GM12864 (cell line): ENCODE measurements at regions not wholly inside any gene's neighbourhood (a gene's known extent, or its start where the extent isn't known, plus 50 kb on each side); places are given as distances from the start of the nearest gene placed in this dataset.

Source experiments
- DNase-seq: peaks from one replicate; pipeline ENCODE4 v3.0.0-alpha.2; 2011; ENCODE audit warnings: low read depth
- H3K4me3 ChIP-seq: 2 replicates; pipeline ENCODE4 v1.5.1; 2011; ENCODE audit warnings: mild to moderate bottlenecking, low read depth, low read length, control low read depth
- TF ChIP-seq, protein P1 (sequence below): IDR thresholded peaks from 2 replicates; pipeline ENCODE4 v1.5.1; 2011; ENCODE audit warnings: low read depth, mild to moderate bottlenecking, moderate library complexity, low read length, control low read depth, inconsistent platforms; ENCODE audit errors: missing control alignments

GRCh38 chr4:167424341-167425256, 190.3 kb upstream of the SPOCK3 start:
- DNase-seq, result no peak
- TF ChIP-seq, protein P1, sequence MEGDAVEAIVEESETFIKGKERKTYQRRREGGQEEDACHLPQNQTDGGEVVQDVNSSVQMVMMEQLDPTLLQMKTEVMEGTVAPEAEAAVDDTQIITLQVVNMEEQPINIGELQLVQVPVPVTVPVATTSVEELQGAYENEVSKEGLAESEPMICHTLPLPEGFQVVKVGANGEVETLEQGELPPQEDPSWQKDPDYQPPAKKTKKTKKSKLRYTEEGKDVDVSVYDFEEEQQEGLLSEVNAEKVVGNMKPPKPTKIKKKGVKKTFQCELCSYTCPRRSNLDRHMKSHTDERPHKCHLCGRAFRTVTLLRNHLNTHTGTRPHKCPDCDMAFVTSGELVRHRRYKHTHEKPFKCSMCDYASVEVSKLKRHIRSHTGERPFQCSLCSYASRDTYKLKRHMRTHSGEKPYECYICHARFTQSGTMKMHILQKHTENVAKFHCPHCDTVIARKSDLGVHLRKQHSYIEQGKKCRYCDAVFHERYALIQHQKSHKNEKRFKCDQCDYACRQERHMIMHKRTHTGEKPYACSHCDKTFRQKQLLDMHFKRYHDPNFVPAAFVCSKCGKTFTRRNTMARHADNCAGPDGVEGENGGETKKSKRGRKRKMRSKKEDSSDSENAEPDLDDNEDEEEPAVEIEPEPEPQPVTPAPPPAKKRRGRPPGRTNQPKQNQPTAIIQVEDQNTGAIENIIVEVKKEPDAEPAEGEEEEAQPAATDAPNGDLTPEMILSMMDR, result no peak
- H3K4me3 ChIP-seq, result no peak overlapping the region

DNA sequence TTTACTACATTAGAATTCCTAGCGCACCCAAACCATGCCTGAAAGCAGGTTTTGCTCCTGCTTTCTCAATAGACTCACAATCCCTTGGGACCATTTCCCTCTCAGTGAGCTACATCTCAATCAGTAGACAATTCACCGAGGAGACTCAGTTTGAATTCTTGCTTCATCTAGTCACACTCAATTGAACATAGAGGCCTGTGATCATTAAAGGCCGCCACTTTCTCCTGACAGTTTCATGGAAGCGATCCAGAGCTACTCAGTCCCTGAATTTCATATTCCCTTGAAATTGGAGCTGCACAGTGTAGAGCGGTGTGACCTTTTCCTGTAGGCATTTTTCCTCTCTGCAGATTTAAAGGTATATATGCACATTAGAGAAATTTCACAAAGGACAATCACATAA, 193.9 kb upstream of the SPOCK3 start:
- H3K4me3 ChIP-seq, result no peak overlapping the region
- no peak for DNase-seq
- TF ChIP-seq, protein P1, result no peak

DNA sequence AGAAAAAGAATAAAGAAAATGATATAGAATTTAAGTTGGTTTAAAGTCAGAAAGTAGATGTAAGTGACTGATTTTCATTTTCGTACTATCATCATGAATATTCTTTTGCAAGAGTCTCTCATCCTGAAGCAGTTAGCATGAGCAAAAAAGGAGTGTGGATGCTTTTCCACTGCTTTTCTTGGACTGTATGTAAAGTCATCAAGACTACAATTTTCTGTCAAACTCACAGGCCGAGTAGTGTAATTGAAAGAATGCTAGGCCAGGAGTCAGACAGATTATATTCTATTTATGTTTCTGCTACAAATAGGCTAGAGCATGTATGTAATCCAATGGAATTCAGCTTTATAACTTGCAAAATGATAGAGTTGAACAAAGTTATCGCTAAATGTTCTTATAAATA, 197.1 kb upstream of the SPOCK3 start:
- no peak overlapping the region for H3K4me3 ChIP-seq
- DNase-seq, result no peak
- TF ChIP-seq, protein P1, result no peak

DNA sequence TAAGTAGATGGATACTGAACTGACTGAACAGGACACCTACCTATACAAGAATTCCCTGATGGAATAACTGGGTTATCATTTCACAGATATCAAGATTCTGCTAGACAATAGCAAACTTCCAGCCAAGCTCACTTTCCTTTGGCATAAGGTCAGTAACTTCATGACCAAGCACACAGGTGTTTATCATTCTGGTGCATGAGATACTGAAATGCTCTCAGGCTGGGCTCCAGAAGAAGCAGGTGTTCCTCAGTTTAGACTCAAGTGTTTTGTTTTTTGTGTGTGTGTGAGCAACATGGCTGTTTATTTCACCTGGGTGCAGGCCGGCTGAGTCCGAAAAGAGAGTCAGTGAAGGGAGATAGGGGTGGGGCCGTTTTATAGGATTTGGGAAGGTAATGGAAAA, 201.5 kb upstream of the SPOCK3 start:
- DNase-seq, result no peak
- TF ChIP-seq, protein P1, result no peak
- H3K4me3 ChIP-seq, result no peak overlapping the region

DNA sequence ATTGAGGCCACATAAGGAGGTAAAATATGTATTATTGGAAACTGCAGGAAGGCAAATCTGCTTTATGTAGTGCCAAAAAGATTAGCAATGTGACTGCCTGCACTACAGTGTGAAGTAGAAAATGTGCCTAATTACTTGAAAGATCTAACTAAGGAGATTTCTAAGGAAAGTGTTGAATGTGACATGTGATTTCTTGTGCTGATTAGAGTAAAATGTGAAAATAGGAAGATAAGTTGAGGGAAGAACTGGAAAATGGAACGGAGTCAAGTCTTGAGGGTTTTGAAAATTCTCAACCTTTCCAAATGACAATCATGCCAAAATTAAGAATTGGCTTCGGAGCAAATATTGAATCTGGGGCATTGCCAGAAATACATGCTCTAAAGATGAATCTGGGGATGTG, 209.5 kb upstream of the SPOCK3 start:
- DNase-seq, result no peak
- no peak overlapping the region for H3K4me3 ChIP-seq
- TF ChIP-seq, protein P1, result no peak

DNA sequence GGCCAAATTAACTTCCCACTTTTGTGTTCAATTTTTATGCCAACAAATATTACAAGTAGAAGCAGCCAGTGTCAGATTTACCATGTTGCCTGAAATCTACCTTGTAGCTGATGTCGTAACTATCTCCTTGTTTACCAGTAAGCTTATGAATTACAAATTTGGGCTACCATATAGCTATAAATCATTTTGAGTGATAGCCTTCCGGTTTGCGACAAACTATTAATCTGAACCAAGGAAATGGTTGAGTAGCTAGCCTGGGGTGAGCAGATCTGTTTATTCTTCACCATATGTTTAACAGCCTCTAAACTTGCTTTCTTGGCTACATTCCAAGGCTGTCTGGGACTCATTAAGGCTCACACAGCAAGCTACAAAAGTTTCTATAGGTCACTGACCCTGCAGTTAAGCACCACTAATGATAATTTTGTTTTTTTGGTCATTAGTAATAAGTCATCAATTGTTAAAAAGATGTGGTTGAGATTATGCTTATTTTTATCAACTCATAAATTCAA, 218.7 kb upstream of the SPOCK3 start:
- DNase-seq, result no peak
- no peak overlapping the region for H3K4me3 ChIP-seq
- TF ChIP-seq, protein P1, result no peak

- no peak for DNase-seq
- H3K4me3 ChIP-seq, result no peak overlapping the region
- TF ChIP-seq, protein P1, result no peak
Observed at GRCh38 chr4:167456619-167457018, 222.3 kb upstream of the SPOCK3 start.
